CD4-positive, alpha-beta T cell treated with Interleukin-10 for 1 hour (primary cell): ENCODE measurements at regions not wholly inside any gene's neighbourhood (a gene's known extent, or its start where the extent isn't known, plus 50 kb on each side); places are given as distances from the start of the nearest gene placed in this dataset.

Source experiments
- DNase-seq: peaks from one replicate; pipeline ENCODE4 v3.0.0-alpha.2; 2020

DNA sequence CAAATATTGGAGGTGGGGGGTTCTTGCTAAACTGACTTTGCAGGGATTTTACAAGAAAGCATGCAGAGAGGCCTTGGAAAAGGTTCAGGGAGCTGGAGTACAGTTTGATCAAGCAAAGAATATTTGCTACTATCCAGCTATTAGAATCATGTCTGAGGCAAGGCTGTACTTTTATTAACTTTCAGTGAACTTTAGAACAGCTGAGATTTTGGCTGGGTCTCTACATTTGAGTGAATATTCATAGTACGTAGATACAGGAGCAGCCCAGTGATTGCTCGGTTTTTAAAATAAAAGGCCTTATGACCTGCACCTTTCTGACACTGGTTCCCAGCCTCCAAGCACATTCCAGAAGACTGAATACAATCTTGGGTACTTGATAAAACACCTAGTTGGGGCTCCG lies 496.8 kb upstream of the AKR1E2 start:
- DNase-seq, result no peak

DNA sequence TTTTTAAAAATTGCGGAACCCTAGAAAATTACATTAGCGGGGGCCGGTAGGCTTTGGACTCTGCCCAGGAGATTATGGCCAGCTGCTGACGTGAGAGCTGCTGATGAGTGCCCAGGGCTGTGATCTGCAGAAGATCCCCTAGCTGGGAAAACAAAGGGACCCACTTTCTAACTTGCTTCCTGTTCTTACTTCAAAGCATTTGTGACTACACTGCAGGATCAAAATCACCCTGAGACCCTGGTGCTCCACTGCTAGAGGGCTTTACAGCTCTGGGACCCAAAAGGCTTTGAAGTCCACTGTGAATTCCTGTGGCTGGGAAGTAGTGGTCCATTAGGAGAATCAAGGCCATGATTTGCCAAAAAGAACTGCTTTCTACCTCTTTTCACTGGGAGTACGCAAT lies 499.4 kb upstream of the AKR1E2 start:
- no peak for DNase-seq

DNA sequence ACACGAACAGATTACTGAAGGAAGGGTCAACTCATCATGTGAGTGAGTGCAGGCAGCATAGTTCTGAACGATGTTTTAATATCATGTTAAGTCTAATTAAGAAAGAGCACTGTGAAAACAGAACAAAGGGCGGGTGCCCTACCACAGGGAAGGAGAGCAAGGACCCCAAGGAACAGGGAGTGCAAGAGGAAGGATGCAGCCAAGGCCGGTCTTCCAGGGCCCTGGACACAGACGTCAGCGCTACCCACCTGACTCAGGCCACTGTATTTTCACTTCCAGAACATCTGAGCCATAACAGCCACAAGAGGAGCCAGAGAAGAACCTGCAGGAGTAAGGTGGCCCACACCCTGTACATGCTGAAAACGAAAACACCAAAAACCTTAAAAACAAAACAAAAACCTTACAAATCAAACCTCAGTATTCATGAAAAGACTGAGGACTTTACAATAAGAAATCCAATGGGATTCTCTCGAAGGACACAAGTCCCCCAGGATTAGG lies 506.1 kb upstream of the AKR1E2 start:
- no peak for DNase-seq

DNA sequence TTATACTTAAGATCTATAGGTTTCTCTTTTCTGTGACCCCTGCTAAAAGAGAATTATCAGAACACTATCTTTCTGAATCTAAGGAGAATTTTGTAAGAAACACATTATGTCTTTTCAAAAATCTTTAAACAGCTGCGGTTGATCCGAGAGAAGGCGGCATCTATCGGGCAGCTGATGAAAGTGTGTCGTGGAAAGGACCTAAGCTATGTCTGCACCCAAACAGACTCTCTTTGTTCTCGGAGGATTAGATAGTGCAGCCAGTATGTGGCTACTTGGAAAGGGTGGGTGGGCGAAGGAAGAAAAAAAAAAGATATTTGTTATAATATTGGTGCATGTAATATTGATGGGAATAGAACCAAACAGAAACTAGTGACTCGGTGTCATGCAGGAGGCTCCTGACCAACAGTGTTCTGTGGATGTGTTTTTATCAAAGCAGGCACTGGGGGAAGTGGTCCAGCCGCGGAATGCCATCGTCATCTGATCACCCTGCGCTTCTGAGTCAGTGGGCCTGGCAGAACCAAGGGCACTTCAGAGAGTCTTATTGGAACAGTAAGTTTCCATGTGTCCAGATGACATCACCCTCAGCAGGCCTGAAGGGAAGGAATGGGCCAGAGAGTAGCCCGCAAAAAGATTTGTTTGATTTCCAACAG lies 509.7 kb upstream of the AKR1E2 start:
- DNase-seq, result no peak

DNA sequence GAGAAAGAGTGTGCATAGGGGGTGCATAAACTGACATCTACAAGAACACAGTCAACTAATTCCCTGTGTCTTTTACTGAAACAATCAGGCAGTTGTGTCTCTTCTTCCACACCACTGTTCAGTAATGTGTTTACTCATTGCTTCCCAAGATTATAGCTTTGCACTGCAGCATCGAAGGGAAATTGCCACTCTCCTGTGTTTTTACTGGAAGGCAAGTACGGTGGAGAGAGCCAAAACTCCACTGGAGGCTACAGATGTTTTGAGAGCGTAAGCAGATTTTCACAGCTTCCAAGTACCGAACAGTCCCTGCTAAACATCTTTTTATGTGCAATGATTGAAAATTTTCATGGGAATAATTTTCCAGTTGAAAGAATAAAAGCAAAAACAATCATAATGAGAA lies 510.5 kb upstream of the AKR1E2 start:
- DNase-seq, result no peak

DNA sequence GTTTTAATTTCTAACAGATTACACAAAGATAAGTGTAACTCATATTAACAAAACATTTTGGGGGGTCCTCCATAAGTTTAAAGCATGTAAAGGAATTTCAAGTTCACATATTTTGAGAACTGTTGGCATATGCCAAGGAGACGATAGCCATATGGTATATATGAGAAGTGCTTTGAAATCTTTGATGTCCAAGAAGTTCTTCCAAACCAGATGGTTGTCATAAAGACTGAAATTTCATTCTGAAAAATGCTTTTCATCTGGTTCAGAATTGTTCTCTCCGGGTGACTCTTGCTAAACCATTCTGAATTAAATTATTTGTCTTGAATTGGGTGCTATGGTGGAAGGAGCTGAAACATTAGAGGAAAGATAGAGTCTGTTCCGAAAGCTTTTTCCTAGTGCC lies 513.0 kb upstream of the AKR1E2 start:
- no peak for DNase-seq

DNA sequence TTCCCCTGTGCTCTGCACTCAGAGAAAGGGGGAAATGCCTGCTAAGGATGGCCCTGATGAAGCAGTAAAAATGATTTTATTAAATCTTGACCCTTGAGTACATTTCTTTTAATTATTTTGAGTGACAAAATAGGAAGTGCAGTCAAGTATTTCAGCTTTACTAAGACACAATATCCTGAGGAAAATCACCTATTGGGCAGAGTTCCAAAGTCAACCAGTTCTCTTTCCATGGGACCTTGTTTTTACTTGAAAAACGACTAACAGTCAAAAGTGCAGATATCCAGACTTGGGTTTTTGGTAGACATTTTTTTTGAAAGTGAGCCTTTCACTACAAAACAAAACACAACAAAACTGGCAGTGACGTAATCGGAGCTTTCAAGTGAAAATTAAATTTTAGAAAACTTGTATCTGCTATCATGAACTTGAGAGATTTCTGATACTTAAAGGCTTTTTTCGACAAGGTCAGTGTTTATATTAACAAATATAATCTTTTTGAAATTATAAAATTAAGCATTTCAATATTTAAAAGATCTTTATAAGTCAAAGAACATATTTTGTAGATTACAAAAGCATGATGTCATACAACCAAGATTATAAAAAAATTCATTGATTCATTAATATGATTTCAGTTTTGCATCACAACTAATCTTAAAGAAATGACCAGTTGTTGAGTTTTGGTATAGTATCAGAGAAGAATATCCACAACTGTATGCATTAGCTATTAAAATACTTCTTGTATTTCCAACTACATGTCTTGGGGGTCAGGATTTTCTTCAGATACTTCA lies 513.8 kb upstream of the AKR1E2 start:
- no peak for DNase-seq

DNA sequence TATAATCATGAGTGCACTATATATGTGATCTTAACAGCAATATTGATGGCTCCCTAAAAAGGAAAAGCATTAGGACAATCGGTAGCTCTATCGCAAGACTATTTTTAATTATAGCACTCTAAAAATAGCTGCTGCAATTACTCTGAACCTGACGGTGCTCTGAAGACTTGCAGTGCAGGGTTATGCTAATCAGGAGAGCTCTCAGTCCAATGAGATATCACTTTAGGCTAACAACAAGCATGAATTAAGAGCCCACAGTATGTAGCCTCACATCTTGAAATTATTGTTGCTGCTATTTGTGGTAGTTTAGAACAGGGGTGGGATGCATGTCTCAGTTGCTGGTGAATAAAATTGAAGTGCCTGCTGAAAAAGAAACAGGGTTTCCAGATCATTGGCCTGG lies 515.8 kb upstream of the AKR1E2 start:
- no peak for DNase-seq

DNA sequence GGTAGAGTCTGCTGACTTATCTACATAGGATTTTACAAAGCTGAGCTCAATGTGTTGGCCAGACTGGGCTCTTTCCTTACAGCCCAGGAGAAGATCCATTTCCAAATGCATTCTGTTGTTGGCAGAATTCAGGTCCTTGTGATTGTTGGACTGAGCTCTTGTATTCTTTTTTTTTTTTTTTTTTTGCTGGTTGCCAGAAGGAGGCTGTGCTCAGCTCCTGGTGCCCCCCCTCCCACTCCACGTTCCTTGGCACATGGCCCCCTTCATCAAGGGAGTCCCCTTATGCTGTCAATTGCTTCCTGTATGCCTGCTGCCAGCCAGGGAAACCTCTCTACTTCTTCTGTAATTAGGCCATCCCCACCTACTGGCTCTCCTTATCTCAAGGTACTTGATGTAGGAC lies 518.1 kb upstream of the AKR1E2 start:
- DNase-seq, result no peak

DNA sequence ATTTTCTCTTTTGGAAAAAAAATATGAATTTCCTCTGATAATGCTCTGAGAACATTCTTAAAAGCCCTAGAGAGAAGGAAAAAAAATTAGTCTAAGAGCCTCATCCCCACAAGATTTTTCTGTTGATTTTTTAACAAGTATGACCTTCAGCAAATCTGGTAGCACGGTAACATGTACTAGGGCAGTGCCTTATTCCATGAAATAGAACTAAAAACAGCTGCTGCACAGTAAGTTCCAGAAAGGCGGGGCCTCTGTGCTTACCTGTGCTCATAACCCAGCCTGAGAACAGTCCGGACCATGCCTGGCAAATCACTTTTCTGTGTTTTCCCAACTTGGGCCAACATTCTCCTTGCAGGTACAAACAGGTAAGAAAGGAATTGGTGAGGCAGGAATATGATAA lies 519.1 kb upstream of the AKR1E2 start:
- no peak for DNase-seq

DNA sequence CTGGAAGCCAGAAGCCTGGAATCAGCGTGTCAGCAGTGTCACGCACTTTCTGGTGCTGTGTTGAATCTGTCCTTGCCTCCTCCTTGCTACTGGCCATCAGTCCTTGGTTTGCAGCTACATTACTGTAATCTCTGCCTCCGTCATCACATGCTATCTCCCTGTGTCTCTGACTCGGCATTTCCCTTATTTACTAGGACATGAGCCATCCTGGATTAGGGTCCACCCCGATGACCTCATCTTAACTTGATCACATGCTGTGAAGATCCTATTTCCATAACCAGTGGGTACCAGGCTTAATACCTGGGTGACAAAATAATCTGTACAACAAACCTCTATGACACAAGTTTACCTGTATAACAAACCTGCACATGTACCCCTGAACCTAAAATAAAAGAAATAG lies 518.0 kb upstream of the KLF6 start:
- no peak for DNase-seq

DNA sequence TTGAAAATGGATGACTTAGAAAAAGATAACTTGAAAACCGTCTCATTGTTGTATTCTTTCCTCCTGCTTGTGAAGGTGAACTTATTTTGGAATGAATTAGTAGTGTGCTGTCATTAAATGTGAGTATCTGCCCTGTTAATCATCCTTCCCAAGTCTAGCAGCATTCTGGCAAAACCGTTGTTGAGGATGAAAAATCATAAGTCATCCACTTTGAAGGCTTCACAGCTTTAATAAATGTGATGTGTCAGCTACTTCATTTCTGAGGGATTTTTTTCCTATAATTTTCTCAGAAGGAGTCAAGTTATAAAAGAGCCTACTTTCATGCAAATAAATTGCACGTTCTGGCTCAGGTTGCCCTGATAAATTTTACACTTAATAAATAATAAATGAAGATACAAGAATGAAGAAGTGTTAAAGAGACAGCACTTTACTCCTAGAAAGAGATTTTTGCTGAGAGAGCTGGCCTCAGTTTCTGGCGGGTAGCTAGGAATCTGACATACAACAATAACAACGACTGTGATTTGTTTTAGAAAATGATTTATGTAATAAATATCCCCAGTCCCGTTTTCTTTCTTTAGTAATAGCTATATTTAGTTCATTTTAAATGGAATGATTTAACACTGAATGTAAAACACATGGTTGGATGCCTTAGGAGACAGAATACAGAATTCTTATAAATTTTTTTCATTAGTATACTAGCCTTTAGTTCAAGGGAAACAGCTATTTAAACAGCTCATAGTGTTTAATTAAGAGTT lies 516.5 kb upstream of the KLF6 start:
- no peak for DNase-seq

DNA sequence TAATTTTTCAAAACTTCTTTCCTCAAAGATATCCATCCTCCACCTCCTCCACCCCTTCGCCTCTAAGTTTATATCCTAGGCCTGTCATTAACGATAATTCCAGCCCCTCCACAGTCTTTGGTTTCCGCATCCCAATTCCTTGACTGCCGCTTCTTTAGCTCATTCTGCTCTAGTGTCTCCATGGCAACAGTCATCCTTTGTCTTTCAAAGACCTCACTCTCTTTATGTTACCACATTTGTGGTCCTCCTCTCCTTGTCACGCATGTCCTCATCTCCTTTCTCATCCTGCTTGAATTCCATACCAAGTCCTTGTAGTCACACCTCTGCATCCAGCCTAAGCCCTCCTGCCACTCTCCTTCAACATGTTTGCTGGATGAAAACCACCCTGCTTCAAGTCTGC lies 511.2 kb upstream of the KLF6 start:
- no peak for DNase-seq

DNA sequence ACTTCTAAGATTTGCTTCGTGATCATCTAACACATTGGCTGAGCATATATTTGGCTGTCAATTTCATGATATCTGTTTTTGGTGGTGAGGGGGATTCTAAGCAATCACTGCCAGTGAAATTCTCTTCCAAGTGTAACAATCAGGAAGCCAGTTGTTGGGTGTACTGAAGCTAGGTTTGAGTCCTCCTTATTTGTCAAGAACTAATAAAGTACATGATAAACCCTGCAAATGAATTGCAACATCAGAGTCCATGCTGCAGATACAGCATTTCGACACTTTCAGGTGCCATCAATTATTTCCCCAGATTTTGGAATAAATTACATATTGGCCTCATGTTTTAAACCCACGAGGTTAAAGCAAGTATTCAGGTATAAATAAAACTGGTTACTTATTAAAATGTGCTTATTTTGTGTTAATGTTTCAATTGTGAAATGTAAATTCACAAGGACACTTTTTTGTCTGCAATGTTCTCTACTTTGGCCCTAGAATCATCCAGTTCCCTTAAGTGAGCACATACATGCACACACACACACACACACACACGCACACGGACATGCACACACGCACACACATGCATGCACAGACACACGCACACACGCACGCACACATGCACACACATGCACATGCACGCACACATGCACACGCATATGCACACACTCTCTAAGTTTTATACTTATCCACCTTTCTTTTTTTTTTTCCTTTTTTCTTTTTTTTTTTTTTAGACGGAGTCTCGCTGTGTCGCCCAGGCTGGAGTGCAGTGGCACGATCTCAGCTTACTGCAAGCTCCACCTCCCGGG lies 510.2 kb upstream of the KLF6 start:
- DNase-seq, result no peak

DNA sequence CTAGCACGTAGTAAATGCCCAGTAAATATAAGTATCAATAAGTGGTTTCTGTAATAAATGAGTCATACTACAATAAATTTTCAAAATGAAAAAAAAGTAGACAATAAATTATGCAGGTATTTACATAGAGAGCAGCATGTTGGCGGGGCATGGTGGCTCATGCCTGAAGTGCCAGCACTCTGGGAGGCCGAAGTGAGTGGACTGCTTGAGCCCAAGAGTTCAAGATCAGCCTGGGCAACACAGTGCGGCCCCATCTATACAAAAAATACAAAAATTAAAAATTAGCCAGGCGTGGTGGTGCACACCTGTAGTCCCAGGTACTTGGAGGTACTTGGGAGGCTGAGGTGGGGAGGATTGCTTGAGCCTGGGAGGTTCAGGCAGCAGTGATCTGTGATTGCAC lies 509.3 kb upstream of the KLF6 start:
- DNase-seq, result no peak

DNA sequence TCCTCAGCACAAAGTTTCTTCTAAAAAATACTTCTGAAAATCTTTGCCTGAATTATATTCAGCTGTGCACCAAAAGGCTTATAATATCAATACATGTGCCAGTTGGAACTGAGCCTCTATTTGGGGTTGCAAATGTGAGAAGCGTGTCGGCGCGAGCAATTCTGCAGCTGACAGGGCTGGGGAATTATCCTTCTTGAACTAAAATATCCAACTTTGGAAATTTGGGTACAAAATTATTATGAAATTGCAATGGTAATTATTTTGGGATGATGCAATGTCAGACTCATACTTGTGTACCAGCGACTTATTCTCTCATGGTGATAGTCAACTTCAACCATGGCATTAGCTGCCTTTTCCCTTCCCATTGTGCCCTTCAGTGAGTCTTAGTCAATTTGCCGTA lies 507.0 kb upstream of the KLF6 start:
- DNase-seq, result no peak

DNA sequence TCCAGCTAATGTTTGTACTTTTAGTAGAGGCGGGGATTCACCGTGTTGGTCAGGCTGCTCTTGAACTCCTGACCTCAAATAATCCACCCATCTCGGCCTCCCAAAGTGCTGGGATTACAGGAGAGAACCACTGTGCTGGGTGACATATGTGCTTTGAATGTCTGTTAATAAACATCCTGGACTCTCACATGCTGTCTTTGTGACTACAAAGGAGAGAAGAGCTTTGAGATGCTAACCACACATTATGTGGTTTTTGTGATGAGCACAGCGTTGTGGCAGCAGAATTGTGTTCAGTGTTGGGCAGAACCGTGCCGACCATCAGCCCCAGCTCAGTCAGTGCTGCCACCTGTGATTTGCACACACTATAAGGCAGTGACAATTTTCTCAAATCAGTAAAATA lies 500.1 kb upstream of the KLF6 start:
- peak; percentile 5 for DNase-seq

DNA sequence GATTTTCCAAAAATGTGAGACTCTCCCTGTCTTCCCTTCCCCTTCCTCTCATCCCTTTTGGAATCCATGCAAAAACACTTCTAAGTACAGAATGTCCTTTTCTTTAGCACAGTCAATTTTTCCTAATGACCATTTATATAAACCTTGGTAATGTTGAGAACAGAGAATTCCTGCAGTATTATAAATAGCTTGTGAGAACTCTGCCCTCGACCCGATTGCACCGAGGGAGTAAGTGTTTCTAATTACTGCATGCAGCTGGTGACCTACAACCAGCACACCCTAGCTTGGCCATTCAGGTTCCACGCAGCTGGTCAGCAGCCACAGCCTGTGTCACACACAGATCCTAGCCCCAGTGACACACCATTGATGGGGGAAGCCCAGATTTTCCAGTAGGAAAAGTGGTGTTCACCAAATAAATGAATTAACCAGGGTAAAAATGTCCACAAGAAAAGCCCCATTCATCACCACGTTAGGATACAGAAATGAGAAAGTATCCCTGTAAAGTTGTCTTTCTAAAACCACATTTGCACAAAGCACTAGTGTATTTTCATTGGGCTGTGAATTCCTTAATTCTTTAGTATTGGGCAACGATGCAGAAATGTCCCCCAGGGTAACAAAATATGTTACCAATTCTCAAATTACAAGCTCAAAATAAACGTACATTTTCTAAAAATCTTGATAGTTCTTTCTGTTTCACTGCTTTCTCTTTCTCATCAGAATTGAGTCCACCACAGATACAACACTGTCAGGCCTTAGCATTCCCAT lies 499.0 kb upstream of the KLF6 start:
- no peak for DNase-seq

DNA sequence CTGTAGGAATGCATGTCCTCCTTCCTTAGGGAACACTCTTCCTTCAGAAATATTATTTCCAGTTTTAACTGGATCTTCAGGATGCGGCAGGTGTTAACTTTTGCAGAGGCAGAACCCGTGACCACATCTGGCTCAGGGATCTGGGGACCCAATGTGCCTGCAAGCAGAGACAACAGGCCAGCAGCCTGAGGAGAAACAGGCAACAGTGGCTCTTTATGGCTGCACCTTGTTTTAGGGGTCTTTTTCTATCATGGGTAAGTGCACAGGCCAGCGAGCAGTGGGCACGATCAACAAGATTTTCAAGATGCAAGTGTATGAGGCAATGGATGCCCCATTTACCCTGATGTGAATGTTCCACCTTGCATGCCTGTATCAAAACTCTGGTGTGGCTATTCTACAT lies 497.5 kb upstream of the KLF6 start:
- no peak for DNase-seq

DNA sequence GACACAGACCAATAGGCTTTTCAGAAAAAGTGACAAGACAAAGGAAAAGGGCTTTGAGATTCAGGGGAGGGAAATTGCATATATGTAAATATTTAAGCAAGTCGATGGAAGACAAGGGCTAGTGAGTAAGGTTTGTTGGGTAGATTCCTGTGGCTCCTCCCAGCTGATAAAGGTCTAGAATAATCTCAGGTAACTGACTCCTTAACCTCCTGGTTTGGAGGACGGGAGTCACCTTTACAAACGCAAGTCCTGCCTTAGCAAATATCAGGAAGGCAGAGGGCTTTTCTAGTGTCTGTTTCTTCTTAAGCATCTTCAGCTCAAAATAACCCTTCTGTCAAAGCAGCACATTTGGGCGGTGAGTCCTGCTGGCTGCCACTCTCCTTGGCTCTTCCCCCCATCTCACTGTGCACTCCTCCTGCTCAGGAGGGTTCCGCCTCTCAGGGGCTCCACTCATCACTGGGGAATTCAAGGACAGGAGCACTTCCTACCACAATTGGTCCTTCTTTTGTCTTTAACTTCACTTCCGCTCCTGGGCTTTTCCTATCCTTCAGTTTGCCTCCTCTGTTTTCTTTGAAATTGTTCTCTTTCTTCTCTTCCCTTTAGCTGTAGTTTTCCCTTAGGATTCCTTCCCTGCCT lies 496.3 kb upstream of the KLF6 start:
- no peak for DNase-seq

DNA sequence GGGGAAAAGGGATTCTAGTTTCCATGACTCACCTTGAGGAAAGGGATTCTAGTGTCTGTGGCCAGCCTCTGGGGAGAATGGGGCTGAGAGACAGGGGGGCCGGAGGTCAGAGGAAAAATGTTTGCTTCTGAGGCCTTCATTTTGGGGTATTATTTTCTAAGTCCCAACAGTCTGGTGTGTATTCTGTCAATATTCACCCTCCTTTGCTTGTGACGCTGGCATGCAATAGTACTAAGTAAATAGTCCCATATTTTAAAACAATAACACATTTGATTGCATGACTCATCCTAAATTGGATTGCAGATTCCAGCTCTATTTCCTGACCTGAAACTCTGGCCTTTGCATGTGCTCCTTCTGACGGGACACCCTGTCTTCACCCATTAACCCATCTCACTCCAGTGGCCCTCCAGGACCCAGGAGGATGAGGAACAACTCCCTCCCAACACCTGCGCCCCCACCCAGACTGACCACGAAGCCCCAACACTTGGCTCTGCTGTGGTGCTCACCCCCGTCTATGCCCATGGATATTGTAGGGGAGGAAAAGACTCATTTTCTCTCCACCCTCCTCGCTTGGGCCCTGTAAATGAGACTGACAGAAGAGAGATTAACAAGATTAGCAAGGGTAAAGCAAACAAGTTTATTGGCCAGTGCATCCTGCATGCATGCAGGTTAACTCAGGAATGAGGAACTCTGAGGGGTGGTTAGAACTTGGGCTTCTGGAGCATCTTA lies 495.6 kb upstream of the KLF6 start:
- no peak for DNase-seq
